Vagina (tissue), 2 donors: ENCODE measurements at regions not wholly inside any gene's neighbourhood (a gene's known extent, or its start where the extent isn't known, plus 50 kb on each side); places are given as distances from the start of the nearest gene placed in this dataset.

Experiments
- DNase-seq, 2 donors: peaks; one replicate each; pipeline ENCODE4 v3.0.0-alpha.2; 2017; ENCODE audit errors: extremely low spot score in 2 of 2
- H3K27ac ChIP-seq: fragments of 200-600 bp; sonication (generic); one replicate; pipeline ENCODE4 v1.5.1; 2019
- H3K27me3 ChIP-seq: fragments of 200-600 bp; sonication (generic); one replicate; pipeline ENCODE4 v1.5.1; 2019
- H3K36me3 ChIP-seq, 2 donors: fragments of 200-600 bp; sonication (generic); one replicate each; pipeline ENCODE4 v1.5.1; 2017 to 2019
- H3K4me1 ChIP-seq: fragments of 200-600 bp; sonication (generic); one replicate; pipeline ENCODE4 v1.5.1; 2019
- H3K4me3 ChIP-seq, 2 donors: fragments of 200-600 bp; sonication (generic); 1 replicate in 1 of 2; 2 replicates in 1 of 2; pipeline ENCODE4 v1.5.1; 2016 to 2019
- H3K9me3 ChIP-seq: fragments of 200-600 bp; sonication (generic); one replicate; pipeline ENCODE4 v1.5.1; 2019
- CTCF ChIP-seq, 3 experiments: fragments of 450-650 bp in 2 of 3; fragments of 200-600 bp in 1 of 3; sonication (generic) in 1 of 3; IDR thresholded peaks; one replicate each; pipeline ENCODE4 v1.5.1; 2017 to 2019; ENCODE audit warnings: antibody characterized with exemption in 3 of 3, mild to moderate bottlenecking in 2 of 3, moderate library complexity in 2 of 3
- POLR2A ChIP-seq, 2 donors: fragments of 450-650 bp; IDR thresholded peaks; one replicate each; pipeline ENCODE4 v1.6.1; 2017; ENCODE audit warnings: antibody characterized with exemption in 2 of 2, mild to moderate bottlenecking in 2 of 2, moderate library complexity in 2 of 2
- POLR2AphosphoS5 ChIP-seq, 2 donors: sonication (generic); formaldehyde crosslinking; IDR thresholded peaks; one replicate each; pipeline ENCODE4 v1.9.0; 2017; ENCODE audit warnings: antibody characterized with exemption in 2 of 2, mild to moderate bottlenecking in 2 of 2, low read depth in 1 of 2; ENCODE audit not compliant: insufficient read depth in 1 of 2
- intact Hi-C: fragments of 100-400 bp; cut with DNase I; formaldehyde crosslinking; loops from one replicate; pipeline ENCODE4 v1.15.1; 2023

- Histone ChIP-seq H3K36me3 (no peaks in the 10 kb centered on the region), H3K4me1 (peaks cover 6% of the 10 kb centered on the region), H3K9me3 (no peaks in the 10 kb centered on the region), H3K27me3 (no peaks in the 10 kb centered on the region), H3K27ac (no peak overlapping the region), H3K4me3 (no peak overlapping the region)
- no peak for DNase-seq
- no peak for TF ChIP-seq CTCF (IDR thresholded peaks at IDR 0.05)
- no peak for TF ChIP-seq POLR2A (IDR thresholded peaks at IDR 0.05)
- no peak for TF ChIP-seq POLR2AphosphoS5 (IDR thresholded peaks at IDR 0.05; ENCODE audit: insufficient read depth in 1 of 2, low read depth in 1 of 2)
- intact Hi-C loops, result no loop called here
These were observed 161.0 kb upstream of the ATXN1 start for GRCh38 chr6:16922282-16922681.

- intact Hi-C loops, result no loop called here
- TF ChIP-seq CTCF (IDR thresholded peaks at IDR 0.05), result no peak
- TF ChIP-seq POLR2A (IDR thresholded peaks at IDR 0.05), result no peak
- peak in 1 of 2 donors; percentile 67 for TF ChIP-seq POLR2AphosphoS5 (IDR thresholded peaks at IDR 0.05; ENCODE audit: insufficient read depth in 1 of 2, low read depth in 1 of 2)
- H3K4me1 ChIP-seq, result peaks cover 6% of the 10 kb centered on the region
- H3K4me3 ChIP-seq, result no peak overlapping the region
- no peaks in the 10 kb centered on the region for H3K36me3 ChIP-seq
- no peaks in the 10 kb centered on the region for H3K27me3 ChIP-seq
- no peaks in the 10 kb centered on the region for H3K9me3 ChIP-seq
- no peak for DNase-seq
- no peak overlapping the region for H3K27ac ChIP-seq
These were observed 160.3 kb upstream of the ATXN1 start for GRCh38 chr6:16921399-16922110.

- DNase-seq, result no peak
- Histone ChIP-seq H3K4me3 (no peak overlapping the region), H3K27me3 (no peaks in the 10 kb centered on the region), H3K36me3 (no peaks in the 10 kb centered on the region), H3K4me1 (peaks cover 6% of the 10 kb centered on the region), H3K9me3 (no peaks in the 10 kb centered on the region), H3K27ac (no peak overlapping the region)
- intact Hi-C loops, result no loop called here
- TF ChIP-seq POLR2A (IDR thresholded peaks at IDR 0.05) (no peak), CTCF (IDR thresholded peaks at IDR 0.05) (no peak), POLR2AphosphoS5 (IDR thresholded peaks at IDR 0.05; ENCODE audit: insufficient read depth in 1 of 2, low read depth in 1 of 2) (no peak)
These were observed 157.3 kb upstream of the ATXN1 start for GRCh38 chr6:16918586-16918985.

- H3K4me1 ChIP-seq, result no peaks in the 10 kb centered on the region
- no peaks in the 10 kb centered on the region for H3K36me3 ChIP-seq
- H3K4me3 ChIP-seq, result no peak overlapping the region
- intact Hi-C loops, result loop anchor here (1.0 kb wide), 1 partner anchor 173 kb away; no protein-coding TSS in a partner anchor
- H3K27me3 ChIP-seq, result no peaks in the 10 kb centered on the region
- no peak for TF ChIP-seq POLR2AphosphoS5 (IDR thresholded peaks at IDR 0.05; ENCODE audit: insufficient read depth in 1 of 2, low read depth in 1 of 2)
- TF ChIP-seq POLR2A (IDR thresholded peaks at IDR 0.05), result no peak
- no peak for TF ChIP-seq CTCF (IDR thresholded peaks at IDR 0.05)
- H3K27ac ChIP-seq, result no peak overlapping the region
- H3K9me3 ChIP-seq, result no peaks in the 10 kb centered on the region
- no peak for DNase-seq
These were observed 152.9 kb upstream of the ATXN1 start for GRCh38 chr6:16914184-16914583.

GRCh38 chr6:16912756-16913155, 151.5 kb upstream of the ATXN1 start:
- DNase-seq, result no peak
- intact Hi-C loops, result no loop called here
- no peak overlapping the region for H3K4me3 ChIP-seq
- TF ChIP-seq POLR2A (IDR thresholded peaks at IDR 0.05), result no peak
- no peaks in the 10 kb centered on the region for H3K36me3 ChIP-seq
- no peak overlapping the region for H3K27ac ChIP-seq
- no peaks in the 10 kb centered on the region for H3K9me3 ChIP-seq
- no peaks in the 10 kb centered on the region for H3K4me1 ChIP-seq
- H3K27me3 ChIP-seq, result no peaks in the 10 kb centered on the region
